SK-N-SH treated with all-trans-retinoic acid at 6 μM for 48 hours (cell line): ENCODE measurements at regions not wholly inside any gene's neighbourhood (a gene's known extent, or its start where the extent isn't known, plus 50 kb on each side); places are given as distances from the start of the nearest gene placed in this dataset.

Source experiments
- ATAC-seq: fragments of 200-7000 bp; cut with Tn5 transposase; 3 replicates; pipeline ENCODE4 v1.9.1; 2020; ENCODE audit warnings: mild to moderate bottlenecking, moderate library complexity
- ARNTL ChIP-seq: fragments of 450-650 bp; formaldehyde crosslinking; IDR thresholded peaks from 2 replicates; pipeline ENCODE4 v1.5.0; 2020; ENCODE audit warnings: low read depth, mild to moderate bottlenecking, moderate library complexity, borderline replicate concordance
- BACH2 ChIP-seq: fragments of 250-450 bp; sonication (Bioruptor Pico); IDR thresholded peaks from 2 replicates; pipeline ENCODE4 v1.9.0; 2021; ENCODE audit warnings: mild to moderate bottlenecking, borderline replicate concordance
- CREB5 ChIP-seq: fragments of 250-450 bp; sonication (Bioruptor Pico); IDR thresholded peaks from 2 replicates; pipeline ENCODE4 v1.5.1; 2020; ENCODE audit warnings: low read depth, mild to moderate bottlenecking, moderate library complexity
- CSDC2 ChIP-seq: fragments of 250-450 bp; sonication (Bioruptor Pico); IDR thresholded peaks from 2 replicates; pipeline ENCODE4 v1.5.0; 2020; ENCODE audit warnings: mild to moderate bottlenecking, moderate library complexity
- CSRNP3 ChIP-seq: fragments of 250-450 bp; sonication (Bioruptor Pico); IDR thresholded peaks from 2 replicates; pipeline ENCODE4 v1.5.1; 2021; ENCODE audit warnings: mild to moderate bottlenecking, moderate library complexity
- ESRRG ChIP-seq: fragments of 250-450 bp; sonication (Bioruptor Pico); IDR thresholded peaks from 2 replicates; pipeline ENCODE4 v1.6.1; 2021; ENCODE audit warnings: mild to moderate bottlenecking
- GLIS3 ChIP-seq: fragments of 250-450 bp; sonication (Bioruptor Pico); IDR thresholded peaks from 2 replicates; pipeline ENCODE4 v1.5.0; 2020; ENCODE audit warnings: mild to moderate bottlenecking, moderate library complexity
- ISL1 ChIP-seq: fragments of 250-450 bp; sonication (Bioruptor Pico); IDR thresholded peaks from 2 replicates; pipeline ENCODE4 v2.1.2; 2022; ENCODE audit warnings: mild to moderate bottlenecking, moderate library complexity
- OSR1 ChIP-seq: fragments of 250-450 bp; sonication (Bioruptor Pico); IDR thresholded peaks from 2 replicates; pipeline ENCODE4 v1.8.0; 2022; ENCODE audit warnings: moderate library complexity, mild to moderate bottlenecking, inconsistent platforms
- PATZ1 ChIP-seq: fragments of 250-450 bp; sonication (Bioruptor Pico); IDR thresholded peaks from 2 replicates; pipeline ENCODE4 v1.8.0; 2020; ENCODE audit warnings: mild to moderate bottlenecking, moderate library complexity, borderline replicate concordance
- POU6F1 ChIP-seq: fragments of 250-450 bp; sonication (Bioruptor Pico); IDR thresholded peaks from 2 replicates; pipeline ENCODE4 v1.8.0; 2021; ENCODE audit warnings: low read depth, mild to moderate bottlenecking, moderate library complexity, borderline replicate concordance
- PPARA ChIP-seq: fragments of 250-450 bp; sonication (Bioruptor Pico); IDR thresholded peaks from 2 replicates; pipeline ENCODE4 v1.5.0; 2020; ENCODE audit warnings: mild to moderate bottlenecking, borderline replicate concordance
- RARB ChIP-seq: fragments of 250-450 bp; sonication (Bioruptor Pico); IDR thresholded peaks from 2 replicates; pipeline ENCODE4 v1.8.0; 2021; ENCODE audit warnings: mild to moderate bottlenecking, moderate library complexity
- SNAI2 ChIP-seq: fragments of 250-450 bp; sonication (Bioruptor Pico); IDR thresholded peaks from 2 replicates; pipeline ENCODE4 v1.5.0; 2020; ENCODE audit warnings: mild to moderate bottlenecking, moderate library complexity
- TOX ChIP-seq: fragments of 250-450 bp; sonication (Bioruptor Pico); IDR thresholded peaks from 2 replicates; pipeline ENCODE4 v1.8.0; 2021; ENCODE audit warnings: mild to moderate bottlenecking, moderate library complexity, borderline replicate concordance
- TSHZ2 ChIP-seq: fragments of 250-450 bp; sonication (Bioruptor Pico); IDR thresholded peaks from 2 replicates; pipeline ENCODE4 v1.5.0; 2020; ENCODE audit warnings: mild to moderate bottlenecking, moderate library complexity
- ZC3H10 ChIP-seq: fragments of 250-450 bp; sonication (Bioruptor Pico); IDR thresholded peaks from 2 replicates; pipeline ENCODE4 v1.5.1; 2021; ENCODE audit warnings: mild to moderate bottlenecking, moderate library complexity
- ZFP3 ChIP-seq: fragments of 250-450 bp; sonication (Bioruptor Pico); IDR thresholded peaks from 2 replicates; pipeline ENCODE4 v1.5.0; 2020; ENCODE audit warnings: mild to moderate bottlenecking, moderate library complexity
- ZFP30 ChIP-seq: fragments of 450-650 bp; formaldehyde crosslinking; IDR thresholded peaks from 2 replicates; pipeline ENCODE4 v1.5.0; 2022; ENCODE audit warnings: mild to moderate bottlenecking, moderate library complexity
- ZNF565 ChIP-seq: fragments of 450-650 bp; formaldehyde crosslinking; conservative IDR thresholded peaks from 2 replicates; pipeline ENCODE4 v1.5.0; 2020; ENCODE audit warnings: low read depth, mild to moderate bottlenecking, moderate library complexity
- ZNF70 ChIP-seq: fragments of 450-650 bp; formaldehyde crosslinking; IDR thresholded peaks from 2 replicates; pipeline ENCODE4 v1.5.0; 2020; ENCODE audit warnings: mild to moderate bottlenecking, moderate library complexity

GRCh38 chr10:88042160-88043100 lies 179.0 kb downstream of the PTEN start (continued):
- TF ChIP-seq ZNF565 (CRISPR knock-in tag) (no peak), ZC3H10 (no peak), GLIS3 (CRISPR knock-in tag) (no peak), PPARA (CRISPR knock-in tag) (no peak)

GRCh38 chr10:88045096-88045495 lies 181.7 kb downstream of the PTEN start:
- TF ChIP-seq GLIS3 (CRISPR knock-in tag) (no peak), SNAI2 (no peak), ZNF565 (CRISPR knock-in tag) (no peak), RARB (no peak), TOX (no peak), ZFP30 (CRISPR knock-in tag) (no peak), ISL1 (no peak), CSRNP3 (CRISPR knock-in tag) (no peak), CSDC2 (no peak), ESRRG (no peak), TSHZ2 (CRISPR knock-in tag) (no peak), PPARA (CRISPR knock-in tag) (no peak), POU6F1 (CRISPR knock-in tag) (no peak), ARNTL (CRISPR knock-in tag) (no peak), ZNF70 (CRISPR knock-in tag) (no peak), ZFP3 (CRISPR knock-in tag) (no peak), BACH2 (CRISPR knock-in tag) (no peak), ZC3H10 (no peak), PATZ1 (CRISPR knock-in tag) (no peak), OSR1 (no peak)
- ATAC-seq = no peak

- no peak for ATAC-seq
- TF ChIP-seq OSR1 = no peak
- TF ChIP-seq CREB5 = no peak
- TF ChIP-seq ZFP30 (CRISPR knock-in tag) = no peak
- no peak for TF ChIP-seq PPARA (CRISPR knock-in tag)
- no peak for TF ChIP-seq SNAI2
- TF ChIP-seq CSDC2 = no peak
- TF ChIP-seq ZNF70 (CRISPR knock-in tag) = no peak
- no peak for TF ChIP-seq CSRNP3 (CRISPR knock-in tag)
- no peak for TF ChIP-seq TSHZ2 (CRISPR knock-in tag)
- no peak for TF ChIP-seq TOX
- TF ChIP-seq ISL1 = no peak
- no peak for TF ChIP-seq BACH2 (CRISPR knock-in tag)
- TF ChIP-seq ARNTL (CRISPR knock-in tag) = no peak
Observed at GRCh38 chr10:88045656-88046415, 182.4 kb downstream of the PTEN start.
